ENCODE measurements at regions not wholly inside any gene's neighbourhood (a gene's known extent, or its start where the extent isn't known, plus 50 kb on each side); places are given as distances from the start of the nearest gene placed in this dataset.

- ChIA-PET CTCF (no interaction called here), POLR2A (no interaction called here)
- Histone ChIP-seq H3K4me3 (ENCODE audit: control insufficient read depth in 1 of 7, extremely low read depth in 1 of 7, insufficient read depth in 4 of 7, low read depth in 2 of 7, low read length in 6 of 7) (no peak overlapping the region), H3K27ac (ENCODE audit: insufficient read depth in 1 of 2, low read depth in 1 of 2, low read length in 2 of 2, poor library complexity in 1 of 2, severe bottlenecking in 2 of 2) (no peak overlapping the region), H3K27me3 (replicated peaks in 2 of 5; ENCODE audit: control insufficient read depth in 4 of 5, insufficient read depth in 5 of 5, low read length in 4 of 5) (no peaks in the 10 kb centered on the region), H3K9me3 (ENCODE audit: control extremely low read depth in 1 of 5, control insufficient read depth in 4 of 5, insufficient read depth in 2 of 5, low read depth in 1 of 5, low read length in 4 of 5) (no peaks in the 10 kb centered on the region), H3K36me3 (ENCODE audit: control insufficient read depth in 4 of 4, insufficient read depth in 4 of 4, low read length in 3 of 4) (no peaks in the 10 kb centered on the region), H3K4me1 (ENCODE audit: control extremely low read depth in 1 of 4, control insufficient read depth in 4 of 4, insufficient read depth in 4 of 4, low read length in 3 of 4) (peaks cover 0 to 18% (median 5%) of the 10 kb centered on the region in 4 experiments)
- DNase-seq = no peak
- 100% methylated on average over 2 of the region's 2 CpGs for WGBS (ENCODE audit: insufficient coverage)
Observed at GRCh38 chr5:110105692-110106091, 416.0 kb downstream of the MAN2A1 start.

- DNase-seq = no peak
- ChIA-PET CTCF (no interaction called here), POLR2A (no interaction called here)
- Histone ChIP-seq H3K27ac (ENCODE audit: insufficient read depth in 1 of 2, low read depth in 1 of 2, low read length in 2 of 2, poor library complexity in 1 of 2, severe bottlenecking in 2 of 2) (no peak overlapping the region), H3K9me3 (ENCODE audit: control extremely low read depth in 1 of 5, control insufficient read depth in 4 of 5, insufficient read depth in 2 of 5, low read depth in 1 of 5, low read length in 4 of 5) (no peaks in the 10 kb centered on the region), H3K27me3 (replicated peaks in 2 of 5; ENCODE audit: control insufficient read depth in 4 of 5, insufficient read depth in 5 of 5, low read length in 4 of 5) (no peaks in the 10 kb centered on the region), H3K4me1 (ENCODE audit: control extremely low read depth in 1 of 4, control insufficient read depth in 4 of 4, insufficient read depth in 4 of 4, low read length in 3 of 4) (peaks cover 0 to 18% (median 5%) of the 10 kb centered on the region in 4 experiments), H3K4me3 (ENCODE audit: control insufficient read depth in 1 of 7, extremely low read depth in 1 of 7, insufficient read depth in 4 of 7, low read depth in 2 of 7, low read length in 6 of 7) (no peak overlapping the region), H3K36me3 (ENCODE audit: control insufficient read depth in 4 of 4, insufficient read depth in 4 of 4, low read length in 3 of 4) (no peaks in the 10 kb centered on the region)
- 100% methylated on average over 1 of the region's 1 CpG for WGBS (ENCODE audit: insufficient coverage)
Observed at GRCh38 chr5:110106750-110107149, 417.0 kb downstream of the MAN2A1 start.

- ChIA-PET CTCF (interaction anchor here (0.6 kb wide), 1 partner anchor 119 kb away, joined by 3 read pairs; no protein-coding TSS in a partner anchor), POLR2A (interaction anchor here (0.6 kb wide), 1 partner anchor 777 kb away, joined by 3 read pairs; no protein-coding TSS in a partner anchor)
- DNase-seq = no peak
- H3K9me3 ChIP-seq (ENCODE audit: control extremely low read depth in 1 of 5, control insufficient read depth in 4 of 5, insufficient read depth in 2 of 5, low read depth in 1 of 5, low read length in 4 of 5) = no peaks in the 10 kb centered on the region
- H3K4me1 ChIP-seq (ENCODE audit: control extremely low read depth in 1 of 4, control insufficient read depth in 4 of 4, insufficient read depth in 4 of 4, low read length in 3 of 4) = peaks cover 0 to 18% (median 5%) of the 10 kb centered on the region in 4 experiments
- H3K4me3 ChIP-seq (ENCODE audit: control insufficient read depth in 1 of 7, extremely low read depth in 1 of 7, insufficient read depth in 4 of 7, low read depth in 2 of 7, low read length in 6 of 7) = no peak overlapping the region
- no peaks in the 10 kb centered on the region for H3K36me3 ChIP-seq (ENCODE audit: control insufficient read depth in 4 of 4, insufficient read depth in 4 of 4, low read length in 3 of 4)
- H3K27me3 ChIP-seq (replicated peaks in 2 of 5; ENCODE audit: control insufficient read depth in 4 of 5, insufficient read depth in 5 of 5, low read length in 4 of 5) = no peaks in the 10 kb centered on the region
- H3K27ac ChIP-seq (ENCODE audit: insufficient read depth in 1 of 2, low read depth in 1 of 2, low read length in 2 of 2, poor library complexity in 1 of 2, severe bottlenecking in 2 of 2) = no peak overlapping the region
- WGBS (ENCODE audit: insufficient coverage) = 100% methylated on average over 3 of the region's 4 CpGs
Observed at GRCh38 chr5:110108520-110108919, 418.8 kb downstream of the MAN2A1 start.

GRCh38 chr5:110109667-110110066 is 419.9 kb downstream of the MAN2A1 start:
- CTCF ChIA-PET = no interaction called here
- no peak overlapping the region for H3K27ac ChIP-seq (ENCODE audit: insufficient read depth in 1 of 2, low read depth in 1 of 2, low read length in 2 of 2, poor library complexity in 1 of 2, severe bottlenecking in 2 of 2)
- no peak overlapping the region for H3K4me3 ChIP-seq (ENCODE audit: control insufficient read depth in 1 of 7, extremely low read depth in 1 of 7, insufficient read depth in 4 of 7, low read depth in 2 of 7, low read length in 6 of 7)
- H3K9me3 ChIP-seq (ENCODE audit: control extremely low read depth in 1 of 5, control insufficient read depth in 4 of 5, insufficient read depth in 2 of 5, low read depth in 1 of 5, low read length in 4 of 5) = no peaks in the 10 kb centered on the region
- DNase-seq = no peak
- peaks cover 0 to 6% (median under 1%) of the 10 kb centered on the region in 4 experiments for H3K4me1 ChIP-seq (ENCODE audit: control extremely low read depth in 1 of 4, control insufficient read depth in 4 of 4, insufficient read depth in 4 of 4, low read length in 3 of 4)
- POLR2A ChIA-PET = no interaction called here
- no peaks in the 10 kb centered on the region for H3K36me3 ChIP-seq (ENCODE audit: control insufficient read depth in 4 of 4, insufficient read depth in 4 of 4, low read length in 3 of 4)
- H3K27me3 ChIP-seq (replicated peaks in 2 of 5; ENCODE audit: control insufficient read depth in 4 of 5, insufficient read depth in 5 of 5, low read length in 4 of 5) = no peaks in the 10 kb centered on the region
- WGBS (ENCODE audit: insufficient coverage) = 94% methylated on average over 3 of the region's 3 CpGs

GRCh38 chr5:110112348-110112747 is 422.6 kb downstream of the MAN2A1 start:
- H3K36me3 ChIP-seq (ENCODE audit: control insufficient read depth in 4 of 4, insufficient read depth in 4 of 4, low read length in 3 of 4) = no peaks in the 10 kb centered on the region
- no peak for DNase-seq
- H3K4me1 ChIP-seq (ENCODE audit: control extremely low read depth in 1 of 4, control insufficient read depth in 4 of 4, insufficient read depth in 4 of 4, low read length in 3 of 4) = no peaks in the 10 kb centered on the region
- H3K27me3 ChIP-seq (replicated peaks in 2 of 5; ENCODE audit: control insufficient read depth in 4 of 5, insufficient read depth in 5 of 5, low read length in 4 of 5) = no peaks in the 10 kb centered on the region
- H3K27ac ChIP-seq (ENCODE audit: insufficient read depth in 1 of 2, low read depth in 1 of 2, low read length in 2 of 2, poor library complexity in 1 of 2, severe bottlenecking in 2 of 2) = no peak overlapping the region
- ChIA-PET POLR2A (no interaction called here), CTCF (no interaction called here)
- H3K9me3 ChIP-seq (ENCODE audit: control extremely low read depth in 1 of 5, control insufficient read depth in 4 of 5, insufficient read depth in 2 of 5, low read depth in 1 of 5, low read length in 4 of 5) = peaks cover 0 to 2% (median 0%) of the 10 kb centered on the region in 5 experiments
- no peak overlapping the region for H3K4me3 ChIP-seq (ENCODE audit: control insufficient read depth in 1 of 7, extremely low read depth in 1 of 7, insufficient read depth in 4 of 7, low read depth in 2 of 7, low read length in 6 of 7)

- no peak overlapping the region for H3K27ac ChIP-seq (ENCODE audit: insufficient read depth in 1 of 2, low read depth in 1 of 2, low read length in 2 of 2, poor library complexity in 1 of 2, severe bottlenecking in 2 of 2)
- peaks cover 0 to 4% (median 2%) of the 10 kb centered on the region in 5 experiments for H3K9me3 ChIP-seq (ENCODE audit: control extremely low read depth in 1 of 5, control insufficient read depth in 4 of 5, insufficient read depth in 2 of 5, low read depth in 1 of 5, low read length in 4 of 5)
- CTCF ChIA-PET = no interaction called here
- no peaks in the 10 kb centered on the region for H3K36me3 ChIP-seq (ENCODE audit: control insufficient read depth in 4 of 4, insufficient read depth in 4 of 4, low read length in 3 of 4)
- H3K4me3 ChIP-seq (ENCODE audit: control insufficient read depth in 1 of 7, extremely low read depth in 1 of 7, insufficient read depth in 4 of 7, low read depth in 2 of 7, low read length in 6 of 7) = no peak overlapping the region
- POLR2A ChIA-PET = no interaction called here
- H3K4me1 ChIP-seq (ENCODE audit: control extremely low read depth in 1 of 4, control insufficient read depth in 4 of 4, insufficient read depth in 4 of 4, low read length in 3 of 4) = no peaks in the 10 kb centered on the region
- 100% methylated on average over 1 of the region's 3 CpGs for WGBS (ENCODE audit: insufficient coverage)
- no peak for DNase-seq
- H3K27me3 ChIP-seq (replicated peaks in 2 of 5; ENCODE audit: control insufficient read depth in 4 of 5, insufficient read depth in 5 of 5, low read length in 4 of 5) = no peaks in the 10 kb centered on the region
Observed at GRCh38 chr5:110115503-110115902, 425.8 kb downstream of the MAN2A1 start.

- Histone ChIP-seq H3K27ac (ENCODE audit: insufficient read depth in 1 of 2, low read depth in 1 of 2, low read length in 2 of 2, poor library complexity in 1 of 2, severe bottlenecking in 2 of 2) (no peak overlapping the region), H3K4me3 (ENCODE audit: control insufficient read depth in 1 of 7, extremely low read depth in 1 of 7, insufficient read depth in 4 of 7, low read depth in 2 of 7, low read length in 6 of 7) (no peak overlapping the region), H3K27me3 (replicated peaks in 2 of 5; ENCODE audit: control insufficient read depth in 4 of 5, insufficient read depth in 5 of 5, low read length in 4 of 5) (no peaks in the 10 kb centered on the region), H3K36me3 (ENCODE audit: control insufficient read depth in 4 of 4, insufficient read depth in 4 of 4, low read length in 3 of 4) (no peaks in the 10 kb centered on the region), H3K9me3 (ENCODE audit: control extremely low read depth in 1 of 5, control insufficient read depth in 4 of 5, insufficient read depth in 2 of 5, low read depth in 1 of 5, low read length in 4 of 5) (peaks cover 0 to 4% (median 2%) of the 10 kb centered on the region in 5 experiments), H3K4me1 (ENCODE audit: control extremely low read depth in 1 of 4, control insufficient read depth in 4 of 4, insufficient read depth in 4 of 4, low read length in 3 of 4) (no peaks in the 10 kb centered on the region)
- no CpG with 5 or more reads among the region's 1 CpG for WGBS (ENCODE audit: insufficient coverage)
- POLR2A ChIA-PET = no interaction called here
- no peak for DNase-seq
- CTCF ChIA-PET = no interaction called here
Observed at GRCh38 chr5:110116539-110116938, 426.8 kb downstream of the MAN2A1 start.
